Osteoblast (primary cell): ENCODE measurements at regions not wholly inside any gene's neighbourhood (a gene's known extent, or its start where the extent isn't known, plus 50 kb on each side); places are given as distances from the start of the nearest gene placed in this dataset.

Experiments
- DNase-seq: peaks from one replicate; pipeline ENCODE4 v3.0.0; 2011; ENCODE audit warnings: low spot score, mixed read lengths; ENCODE audit not compliant: insufficient read length; ENCODE audit errors: missing footprints
- H2AFZ ChIP-seq: 2 replicates; pipeline ENCODE4 v1.6.0; 2011; ENCODE audit warnings: mild to moderate bottlenecking, low read length
- H3K27ac ChIP-seq: 2 replicates; pipeline ENCODE4 v1.5.1; 2011; ENCODE audit warnings: mild to moderate bottlenecking, low read depth, low read length, moderate library complexity
- H3K27me3 ChIP-seq: 2 replicates; pipeline ENCODE4 v1.6.0; 2012; ENCODE audit warnings: mild to moderate bottlenecking, control low read depth, inconsistent platforms, low read length, moderate library complexity; ENCODE audit not compliant: insufficient read depth
- H3K36me3 ChIP-seq: 2 replicates; pipeline ENCODE4 v1.5.1; 2011; ENCODE audit warnings: mild to moderate bottlenecking, low read length, control low read depth, moderate library complexity; ENCODE audit not compliant: insufficient read depth
- H3K4me1 ChIP-seq: 2 replicates; pipeline ENCODE4 v1.5.1; 2011; ENCODE audit warnings: mild to moderate bottlenecking, low read length, control low read depth, moderate library complexity; ENCODE audit not compliant: insufficient read depth
- H3K4me2 ChIP-seq: 2 replicates; pipeline ENCODE4 v1.6.0; 2011; ENCODE audit warnings: mild to moderate bottlenecking, low read length; ENCODE audit not compliant: insufficient read depth
- H3K4me3 ChIP-seq: fragments of 200-600 bp; sonication (generic); 3 replicates; pipeline ENCODE4 v1.5.1; 2012; ENCODE audit warnings: mild to moderate bottlenecking, low read length, inconsistent platforms; ENCODE audit not compliant: insufficient read depth
- H3K79me2 ChIP-seq: 2 replicates; pipeline ENCODE4 v1.6.0; 2012; ENCODE audit warnings: mild to moderate bottlenecking, low read length, control low read depth, inconsistent platforms; ENCODE audit not compliant: insufficient read depth
- H3K9me3 ChIP-seq: 2 replicates; pipeline ENCODE4 v1.5.1; 2011; ENCODE audit warnings: low read depth, low read length, control low read depth
- H4K20me1 ChIP-seq: 2 replicates; pipeline ENCODE4 v1.6.0; 2012; ENCODE audit warnings: mild to moderate bottlenecking, low read length, control low read depth; ENCODE audit not compliant: insufficient read depth
- TF ChIP-seq, protein P1 (sequence below): IDR thresholded peaks from 2 replicates; pipeline ENCODE4 v1.5.1; 2011; ENCODE audit warnings: mild to moderate bottlenecking, low read depth, low read length, moderate library complexity; ENCODE audit errors: extremely low read depth

DNA sequence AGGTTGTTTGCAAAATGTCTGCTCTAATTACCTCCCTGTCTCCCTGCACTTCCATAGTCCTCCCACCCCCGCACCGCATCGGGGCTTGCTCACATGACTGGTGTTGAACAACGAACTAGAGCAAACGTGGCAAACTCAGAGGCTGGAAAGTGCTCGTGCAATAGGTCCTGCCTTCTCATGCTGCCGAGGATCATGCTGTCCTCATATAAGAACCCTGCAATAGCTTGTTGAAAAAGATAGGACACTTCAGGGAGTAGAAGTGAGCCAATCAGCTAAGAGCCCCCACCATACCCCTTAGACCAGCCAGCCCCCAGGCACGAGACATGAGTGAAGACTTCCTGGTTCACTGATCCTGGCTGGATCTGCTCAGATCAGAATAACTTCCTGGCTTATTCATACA lies 219.2 kb downstream of the C6orf118 start:
- TF ChIP-seq, protein P1, sequence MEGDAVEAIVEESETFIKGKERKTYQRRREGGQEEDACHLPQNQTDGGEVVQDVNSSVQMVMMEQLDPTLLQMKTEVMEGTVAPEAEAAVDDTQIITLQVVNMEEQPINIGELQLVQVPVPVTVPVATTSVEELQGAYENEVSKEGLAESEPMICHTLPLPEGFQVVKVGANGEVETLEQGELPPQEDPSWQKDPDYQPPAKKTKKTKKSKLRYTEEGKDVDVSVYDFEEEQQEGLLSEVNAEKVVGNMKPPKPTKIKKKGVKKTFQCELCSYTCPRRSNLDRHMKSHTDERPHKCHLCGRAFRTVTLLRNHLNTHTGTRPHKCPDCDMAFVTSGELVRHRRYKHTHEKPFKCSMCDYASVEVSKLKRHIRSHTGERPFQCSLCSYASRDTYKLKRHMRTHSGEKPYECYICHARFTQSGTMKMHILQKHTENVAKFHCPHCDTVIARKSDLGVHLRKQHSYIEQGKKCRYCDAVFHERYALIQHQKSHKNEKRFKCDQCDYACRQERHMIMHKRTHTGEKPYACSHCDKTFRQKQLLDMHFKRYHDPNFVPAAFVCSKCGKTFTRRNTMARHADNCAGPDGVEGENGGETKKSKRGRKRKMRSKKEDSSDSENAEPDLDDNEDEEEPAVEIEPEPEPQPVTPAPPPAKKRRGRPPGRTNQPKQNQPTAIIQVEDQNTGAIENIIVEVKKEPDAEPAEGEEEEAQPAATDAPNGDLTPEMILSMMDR = no peak
- Histone ChIP-seq H3K9me3 (no peaks in the 10 kb centered on the region), H2AFZ (peak overlapping the region; percentile 70), H4K20me1 (no peaks in the 10 kb centered on the region), H3K4me1 (no peaks in the 10 kb centered on the region), H3K79me2 (no peaks in the 10 kb centered on the region), H3K27ac (no peak overlapping the region), H3K4me3 (no peak overlapping the region), H3K4me2 (no peak overlapping the region), H3K27me3 (no peaks in the 10 kb centered on the region), H3K36me3 (no peaks in the 10 kb centered on the region)
- no peak for DNase-seq

DNA sequence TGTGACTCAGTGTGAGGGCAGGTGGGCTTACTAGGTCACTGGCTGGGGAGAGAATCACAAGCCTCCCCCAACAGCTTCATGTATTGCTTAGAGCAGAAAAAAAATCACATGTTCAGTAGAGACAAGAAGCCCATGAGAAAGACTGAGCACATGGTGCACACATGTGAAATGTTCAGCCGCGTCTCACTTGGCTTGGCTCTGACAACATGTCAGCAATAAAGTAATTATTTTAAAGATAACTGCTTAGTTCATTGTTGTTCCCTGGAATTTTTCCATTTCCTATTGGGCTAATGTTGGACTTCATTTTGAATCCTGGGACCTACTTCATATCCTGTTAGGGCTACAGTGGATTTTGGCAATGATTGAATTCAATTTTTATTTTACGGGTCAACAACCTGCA lies 222.6 kb downstream of the C6orf118 start:
- Histone ChIP-seq H3K27ac (no peak overlapping the region), H2AFZ (no peak overlapping the region), H3K4me2 (no peak overlapping the region), H3K27me3 (no peaks in the 10 kb centered on the region), H4K20me1 (no peaks in the 10 kb centered on the region), H3K79me2 (no peaks in the 10 kb centered on the region), H3K9me3 (no peaks in the 10 kb centered on the region), H3K36me3 (no peaks in the 10 kb centered on the region), H3K4me1 (no peaks in the 10 kb centered on the region), H3K4me3 (no peak overlapping the region)
- no peak for DNase-seq
- TF ChIP-seq, protein P1 = no peak

DNA sequence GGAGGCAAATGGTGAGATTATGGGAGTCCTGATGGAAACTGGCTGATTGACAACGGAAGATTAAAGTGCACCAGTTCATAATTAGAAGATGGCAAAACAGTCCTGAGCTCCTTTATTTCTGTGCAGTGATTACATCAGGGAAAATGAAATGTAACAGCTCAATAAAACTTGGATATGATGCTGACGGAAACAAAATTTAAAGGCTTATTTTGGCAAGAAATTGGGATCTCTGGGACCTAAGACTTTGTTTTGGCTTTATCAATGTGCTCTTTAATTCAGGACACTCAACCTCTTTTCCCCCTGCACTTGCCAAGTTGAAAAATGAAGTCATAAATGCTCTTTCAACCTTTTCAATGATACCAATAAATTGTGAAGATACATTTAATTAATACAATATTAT lies 226.8 kb downstream of the C6orf118 start:
- Histone ChIP-seq H3K27ac (no peak overlapping the region), H4K20me1 (no peaks in the 10 kb centered on the region), H3K36me3 (no peaks in the 10 kb centered on the region), H3K4me1 (no peaks in the 10 kb centered on the region), H3K4me2 (no peak overlapping the region), H3K4me3 (no peak overlapping the region), H3K9me3 (no peaks in the 10 kb centered on the region), H3K27me3 (no peaks in the 10 kb centered on the region), H3K79me2 (no peaks in the 10 kb centered on the region), H2AFZ (no peak overlapping the region)
- no peak for DNase-seq
- TF ChIP-seq, protein P1 = no peak

DNA sequence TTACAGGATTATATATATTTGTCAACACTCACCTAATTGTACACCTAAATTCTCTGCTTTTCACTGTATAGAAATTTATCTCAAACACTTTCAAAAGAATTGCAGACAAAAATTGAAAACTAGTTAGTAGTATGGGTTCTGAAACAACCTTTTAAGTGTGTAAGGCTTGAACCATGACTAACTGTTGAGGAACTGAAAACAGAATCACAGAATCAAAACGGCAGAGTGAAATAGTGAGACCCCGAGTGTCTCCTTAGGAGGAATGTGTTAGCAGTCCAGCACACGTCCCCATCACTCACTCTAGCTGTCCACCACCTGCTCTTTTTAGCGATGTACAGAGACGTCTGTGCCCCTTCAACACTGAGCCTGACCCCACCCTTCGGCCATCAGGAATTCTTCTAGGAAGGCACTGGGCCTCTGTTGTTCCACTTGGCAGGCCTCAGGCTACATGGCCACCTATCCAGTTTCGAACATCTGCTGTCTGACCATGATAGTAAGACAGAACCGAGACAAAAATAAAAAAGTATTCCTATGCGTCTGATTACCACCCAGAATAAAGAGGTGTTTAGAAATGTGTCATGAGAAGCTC lies 227.4 kb downstream of the C6orf118 start:
- Histone ChIP-seq H3K4me1 (no peaks in the 10 kb centered on the region), H3K4me2 (no peak overlapping the region), H3K4me3 (no peak overlapping the region), H3K79me2 (no peaks in the 10 kb centered on the region), H3K9me3 (no peaks in the 10 kb centered on the region), H3K36me3 (no peaks in the 10 kb centered on the region), H4K20me1 (no peaks in the 10 kb centered on the region), H3K27ac (no peak overlapping the region), H2AFZ (no peak overlapping the region), H3K27me3 (no peaks in the 10 kb centered on the region)
- no peak for DNase-seq
- TF ChIP-seq, protein P1 = no peak
